Prostate gland (tissue), 2 donors: ENCODE measurements at regions not wholly inside any gene's neighbourhood (a gene's known extent, or its start where the extent isn't known, plus 50 kb on each side); places are given as distances from the start of the nearest gene placed in this dataset.

Source experiments
- DNase-seq: peaks from one replicate; pipeline ENCODE4 v3.0.0-alpha.2; 2019; ENCODE audit warnings: low spot score
- H3K27ac ChIP-seq, 2 donors: fragments of 200-600 bp; sonication (generic); 2 replicates each; pipeline ENCODE4 v1.5.1; 2017 to 2019
- H3K27me3 ChIP-seq: fragments of 200-600 bp; sonication (generic); replicated peaks from 2 replicates; pipeline ENCODE4 v1.5.1; 2019; ENCODE audit not compliant: insufficient read depth
- H3K36me3 ChIP-seq, 2 donors: fragments of 200-600 bp; sonication (generic); 1 replicate in 1 of 2; 2 replicates in 1 of 2; pipeline versions ENCODE4 v1.5.1 to v1.8.1; 2017 to 2019
- H3K4me1 ChIP-seq: fragments of 200-600 bp; sonication (generic); replicated peaks from 2 replicates; pipeline ENCODE4 v1.5.1; 2019
- H3K4me3 ChIP-seq, 2 donors: fragments of 200-600 bp; sonication (generic); 2 replicates each; pipeline ENCODE4 v1.5.1; 2017 to 2019
- H3K9me3 ChIP-seq: fragments of 200-600 bp; sonication (generic); 2 replicates; pipeline ENCODE4 v1.5.1; 2017
- CTCF ChIP-seq, 4 experiments: fragments of 200-600 bp in 2 of 4; fragments of 450-650 bp in 2 of 4; sonication (generic) in 2 of 4; IDR thresholded peaks; 1 replicate in 3 of 4; 2 replicates in 1 of 4; pipeline ENCODE4 v1.5.1; 2016 to 2019; ENCODE audit warnings: antibody characterized with exemption in 4 of 4, mild to moderate bottlenecking in 2 of 4, moderate library complexity in 2 of 4
- POLR2A ChIP-seq: fragments of 450-650 bp; IDR thresholded peaks from one replicate; pipeline ENCODE4 v1.6.1; 2016; ENCODE audit warnings: antibody characterized with exemption, mild to moderate bottlenecking
- POLR2AphosphoS5 ChIP-seq: sonication (generic); formaldehyde crosslinking; IDR thresholded peaks from one replicate; pipeline ENCODE4 v1.6.1; 2017; ENCODE audit warnings: antibody characterized with exemption
- WGBS: methylation state at CpG from one replicate; pipeline ENCODE4 v1.1.5; 2018; 5-methylcytosine and 5-hydroxymethylcytosine counted together
- intact Hi-C: fragments of 100-400 bp; cut with DNase I; formaldehyde crosslinking; loops from one replicate; pipeline ENCODE4 v1.14.2; 2022

- WGBS = 76% methylated on average over 4 of the region's 4 CpGs
- no peaks in the 10 kb centered on the region for H3K27me3 ChIP-seq
- H3K27ac ChIP-seq = no peak overlapping the region
- TF ChIP-seq POLR2A (no peak), POLR2AphosphoS5 (no peak), CTCF (IDR thresholded peaks at IDR 0.05) (no peak)
- no peak for DNase-seq
- H3K4me3 ChIP-seq = no peak overlapping the region
- no peaks in the 10 kb centered on the region for H3K36me3 ChIP-seq
- intact Hi-C loops = no loop called here
- no peaks in the 10 kb centered on the region for H3K4me1 ChIP-seq
- H3K9me3 ChIP-seq = no peaks in the 10 kb centered on the region
Measured at GRCh38 chr2:59256290-59256689, 1015.2 kb upstream of the FANCL start.

DNA sequence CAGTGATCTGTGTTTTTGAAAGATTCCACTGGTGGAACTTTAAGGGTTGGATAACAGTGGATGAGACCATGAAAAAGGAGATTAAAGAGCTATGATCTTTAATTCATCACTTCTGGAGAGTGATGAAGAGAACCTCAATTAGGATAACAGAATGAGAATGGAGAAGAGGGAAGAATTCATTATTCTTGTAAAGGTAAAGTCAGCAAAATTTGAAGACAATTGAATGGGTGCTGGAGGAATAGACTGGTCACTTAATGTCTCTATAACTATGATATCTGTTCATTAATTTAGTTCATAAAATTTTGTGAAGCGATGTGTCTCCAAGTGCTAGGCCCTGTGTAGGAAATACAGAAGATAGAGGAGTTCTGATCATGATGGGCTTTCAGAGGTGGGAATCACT is 1013.2 kb upstream of the FANCL start:
- H3K36me3 ChIP-seq = no peaks in the 10 kb centered on the region
- H3K27ac ChIP-seq = no peak overlapping the region
- intact Hi-C loops = no loop called here
- no peaks in the 10 kb centered on the region for H3K9me3 ChIP-seq
- TF ChIP-seq POLR2AphosphoS5 (no peak), CTCF (IDR thresholded peaks at IDR 0.05) (no peak), POLR2A (no peak)
- peaks cover 6% of the 10 kb centered on the region for H3K27me3 ChIP-seq
- no peak overlapping the region for H3K4me3 ChIP-seq
- 88% methylated on average over 1 of the region's 1 CpG for WGBS
- no peaks in the 10 kb centered on the region for H3K4me1 ChIP-seq
- DNase-seq = no peak

- H3K4me1 ChIP-seq = no peaks in the 10 kb centered on the region
- peaks cover 6% of the 10 kb centered on the region for H3K27me3 ChIP-seq
- no peaks in the 10 kb centered on the region for H3K36me3 ChIP-seq
- DNase-seq = no peak
- H3K9me3 ChIP-seq = no peaks in the 10 kb centered on the region
- H3K27ac ChIP-seq = no peak overlapping the region
- 19% methylated on average over 1 of the region's 1 CpG for WGBS
- intact Hi-C loops = no loop called here
- TF ChIP-seq CTCF (IDR thresholded peaks at IDR 0.05) (no peak), POLR2AphosphoS5 (no peak), POLR2A (no peak)
- H3K4me3 ChIP-seq = no peak overlapping the region
Measured at GRCh38 chr2:59250307-59250677, 1009.2 kb upstream of the FANCL start.

- WGBS = 39% methylated on average over 23 of the region's 23 CpGs
- no peak for DNase-seq
Measured at GRCh38 chr2:59249441-59250306, 1008.5 kb upstream of the FANCL start.

More at GRCh38 chr2:59249441-59250306, 1008.5 kb upstream of the FANCL start:
- H3K4me3 ChIP-seq = no peak overlapping the region
- H3K27ac ChIP-seq = no peak overlapping the region
- intact Hi-C loops = no loop called here
- TF ChIP-seq POLR2A = no peak
- TF ChIP-seq POLR2AphosphoS5 = no peak
- no peak for TF ChIP-seq CTCF (IDR thresholded peaks at IDR 0.05)
- no peaks in the 10 kb centered on the region for H3K4me1 ChIP-seq
- no peaks in the 10 kb centered on the region for H3K36me3 ChIP-seq
- peaks cover 6% of the 10 kb centered on the region for H3K27me3 ChIP-seq
- H3K9me3 ChIP-seq = no peaks in the 10 kb centered on the region
